ENCODE measurements at regions not wholly inside any gene's neighbourhood (a gene's known extent, or its start where the extent isn't known, plus 50 kb on each side); places are given as distances from the start of the nearest gene placed in this dataset.

- Histone ChIP-seq H3K27me3 (ENCODE audit: control insufficient read depth in 4 of 4, insufficient read depth in 4 of 4, low read length in 3 of 4) (peaks cover 0 to 3% (median 0%) of the 10 kb centered on the region in 4 donors), H3K4me1 (ENCODE audit: control insufficient read depth in 4 of 4, insufficient read depth in 4 of 4, low read length in 3 of 4) (no peaks in the 10 kb centered on the region), H3K9ac (ENCODE audit: low read depth in 1 of 2, low read length in 2 of 2) (no peak overlapping the region), H3K4me3 (ENCODE audit: low read depth in 1 of 3, low read length in 3 of 3) (no peak overlapping the region), H3K27ac (ENCODE audit: low read depth in 1 of 2, low read length in 2 of 2) (no peak overlapping the region), H3K36me3 (ENCODE audit: control insufficient read depth in 4 of 4, insufficient read depth in 3 of 4, low read depth in 1 of 4, low read length in 3 of 4) (no peaks in the 10 kb centered on the region), H3K9me3 (ENCODE audit: control insufficient read depth in 4 of 4, low read length in 3 of 4) (no peaks in the 10 kb centered on the region)
- no peak for TF ChIP-seq ZBTB33 (IDR thresholded peaks at IDR 0.05)
- TF ChIP-seq, protein P1, sequence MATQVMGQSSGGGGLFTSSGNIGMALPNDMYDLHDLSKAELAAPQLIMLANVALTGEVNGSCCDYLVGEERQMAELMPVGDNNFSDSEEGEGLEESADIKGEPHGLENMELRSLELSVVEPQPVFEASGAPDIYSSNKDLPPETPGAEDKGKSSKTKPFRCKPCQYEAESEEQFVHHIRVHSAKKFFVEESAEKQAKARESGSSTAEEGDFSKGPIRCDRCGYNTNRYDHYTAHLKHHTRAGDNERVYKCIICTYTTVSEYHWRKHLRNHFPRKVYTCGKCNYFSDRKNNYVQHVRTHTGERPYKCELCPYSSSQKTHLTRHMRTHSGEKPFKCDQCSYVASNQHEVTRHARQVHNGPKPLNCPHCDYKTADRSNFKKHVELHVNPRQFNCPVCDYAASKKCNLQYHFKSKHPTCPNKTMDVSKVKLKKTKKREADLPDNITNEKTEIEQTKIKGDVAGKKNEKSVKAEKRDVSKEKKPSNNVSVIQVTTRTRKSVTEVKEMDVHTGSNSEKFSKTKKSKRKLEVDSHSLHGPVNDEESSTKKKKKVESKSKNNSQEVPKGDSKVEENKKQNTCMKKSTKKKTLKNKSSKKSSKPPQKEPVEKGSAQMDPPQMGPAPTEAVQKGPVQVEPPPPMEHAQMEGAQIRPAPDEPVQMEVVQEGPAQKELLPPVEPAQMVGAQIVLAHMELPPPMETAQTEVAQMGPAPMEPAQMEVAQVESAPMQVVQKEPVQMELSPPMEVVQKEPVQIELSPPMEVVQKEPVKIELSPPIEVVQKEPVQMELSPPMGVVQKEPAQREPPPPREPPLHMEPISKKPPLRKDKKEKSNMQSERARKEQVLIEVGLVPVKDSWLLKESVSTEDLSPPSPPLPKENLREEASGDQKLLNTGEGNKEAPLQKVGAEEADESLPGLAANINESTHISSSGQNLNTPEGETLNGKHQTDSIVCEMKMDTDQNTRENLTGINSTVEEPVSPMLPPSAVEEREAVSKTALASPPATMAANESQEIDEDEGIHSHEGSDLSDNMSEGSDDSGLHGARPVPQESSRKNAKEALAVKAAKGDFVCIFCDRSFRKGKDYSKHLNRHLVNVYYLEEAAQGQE (IDR thresholded peaks at IDR 0.05), result no peak
- TF ChIP-seq, protein P2, sequence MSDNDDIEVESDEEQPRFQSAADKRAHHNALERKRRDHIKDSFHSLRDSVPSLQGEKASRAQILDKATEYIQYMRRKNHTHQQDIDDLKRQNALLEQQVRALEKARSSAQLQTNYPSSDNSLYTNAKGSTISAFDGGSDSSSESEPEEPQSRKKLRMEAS (IDR thresholded peaks at IDR 0.05), result no peak
- no peak for TF ChIP-seq JUND (IDR thresholded peaks at IDR 0.05)
- no peak for TF ChIP-seq NR2F2 (IDR thresholded peaks at IDR 0.05)
- no peak for TF ChIP-seq YY1 (IDR thresholded peaks at IDR 0.05)
- no peak for TF ChIP-seq SP1 (IDR thresholded peaks at IDR 0.05)
- no peak for TF ChIP-seq ATF3 (IDR thresholded peaks at IDR 0.05)
- no peak for TF ChIP-seq TAF1 (conservative IDR thresholded peaks at IDR 0.05)
- TF ChIP-seq FOXA1 (IDR thresholded peaks at IDR 0.05), result no peak
- TF ChIP-seq HNF4G (IDR thresholded peaks at IDR 0.05), result no peak
- no peak for TF ChIP-seq FOXA2 (IDR thresholded peaks at IDR 0.05)
- TF ChIP-seq, protein P3, sequence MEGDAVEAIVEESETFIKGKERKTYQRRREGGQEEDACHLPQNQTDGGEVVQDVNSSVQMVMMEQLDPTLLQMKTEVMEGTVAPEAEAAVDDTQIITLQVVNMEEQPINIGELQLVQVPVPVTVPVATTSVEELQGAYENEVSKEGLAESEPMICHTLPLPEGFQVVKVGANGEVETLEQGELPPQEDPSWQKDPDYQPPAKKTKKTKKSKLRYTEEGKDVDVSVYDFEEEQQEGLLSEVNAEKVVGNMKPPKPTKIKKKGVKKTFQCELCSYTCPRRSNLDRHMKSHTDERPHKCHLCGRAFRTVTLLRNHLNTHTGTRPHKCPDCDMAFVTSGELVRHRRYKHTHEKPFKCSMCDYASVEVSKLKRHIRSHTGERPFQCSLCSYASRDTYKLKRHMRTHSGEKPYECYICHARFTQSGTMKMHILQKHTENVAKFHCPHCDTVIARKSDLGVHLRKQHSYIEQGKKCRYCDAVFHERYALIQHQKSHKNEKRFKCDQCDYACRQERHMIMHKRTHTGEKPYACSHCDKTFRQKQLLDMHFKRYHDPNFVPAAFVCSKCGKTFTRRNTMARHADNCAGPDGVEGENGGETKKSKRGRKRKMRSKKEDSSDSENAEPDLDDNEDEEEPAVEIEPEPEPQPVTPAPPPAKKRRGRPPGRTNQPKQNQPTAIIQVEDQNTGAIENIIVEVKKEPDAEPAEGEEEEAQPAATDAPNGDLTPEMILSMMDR (IDR thresholded peaks at IDR 0.05; ENCODE audit: low read depth, low read length, missing input control), result no peak
- no peak for TF ChIP-seq HNF4A (conservative IDR thresholded peaks at IDR 0.05)
- TF ChIP-seq GABPA (IDR thresholded peaks at IDR 0.05 in 1 of 2, conservative IDR thresholded peaks at IDR 0.05 in 1 of 2), result no peak
- no peak for TF ChIP-seq EGR1 (IDR thresholded peaks at IDR 0.05; ENCODE audit: low read depth in 2 of 2)
- no peak for TF ChIP-seq RAD21 (IDR thresholded peaks at IDR 0.05)
- no peak for TF ChIP-seq RXRA (IDR thresholded peaks at IDR 0.05)
- DNase-seq (ENCODE audit: low spot score), result no peak
Measured at GRCh38 chr10:8700689-8701088, 646.2 kb downstream of the GATA3 start.
